GM12878 (cell line): ENCODE measurements at regions not wholly inside any gene's neighbourhood (a gene's known extent, or its start where the extent isn't known, plus 50 kb on each side); places are given as distances from the start of the nearest gene placed in this dataset.

Experiments used
- BRCA1 ChIP-seq: IDR thresholded peaks from 2 replicates; pipeline ENCODE4 v1.6.1; 2011; ENCODE audit warnings: low read depth, low read length, improper control_type of control experiment
- DPF2 ChIP-seq: fragments of 450-650 bp; IDR thresholded peaks from 2 replicates; pipeline ENCODE4 v1.6.1; 2017; ENCODE audit warnings: mild to moderate bottlenecking
- EGR1 ChIP-seq, 2 experiments: IDR thresholded peaks; 1 replicate in 1 of 2; 2 replicates in 1 of 2; pipeline ENCODE4 v1.6.1; 2011 to 2012; ENCODE audit warnings: low read depth in 2 of 2, low read length in 2 of 2, borderline replicate concordance in 1 of 2, mild to moderate bottlenecking in 1 of 2, moderate library complexity in 1 of 2
- EZH2 ChIP-seq: IDR thresholded peaks from 2 replicates; pipeline ENCODE4 v1.6.1; 2012; ENCODE audit warnings: low read depth, mild to moderate bottlenecking, control low read depth, inconsistent platforms, low read length, borderline replicate concordance; ENCODE audit not compliant: control insufficient read depth
- FOXM1 ChIP-seq: IDR thresholded peaks from 2 replicates; pipeline ENCODE4 v1.6.1; 2012; ENCODE audit warnings: low read depth, mild to moderate bottlenecking, inconsistent platforms, low read length, moderate library complexity
- NFIC ChIP-seq: IDR thresholded peaks from 2 replicates; pipeline ENCODE4 v1.6.1; 2012; ENCODE audit warnings: low read depth, mild to moderate bottlenecking, inconsistent platforms, low read length, moderate library complexity
- NR2F1 ChIP-seq: fragments of 450-650 bp; conservative IDR thresholded peaks from 2 replicates; pipeline ENCODE4 v1.6.1; 2017; ENCODE audit warnings: mild to moderate bottlenecking
- POLR2A ChIP-seq: IDR thresholded peaks from 2 replicates; pipeline ENCODE4 v1.6.1; 2011; ENCODE audit warnings: low read depth, mild to moderate bottlenecking, low read length
- SIN3A ChIP-seq: IDR thresholded peaks from 2 replicates; pipeline ENCODE4 v1.6.1; 2012; ENCODE audit warnings: low read depth, low read length, improper control_type of control experiment
- SMAD5 ChIP-seq: IDR thresholded peaks from 2 replicates; pipeline ENCODE4 v1.6.1; 2016; ENCODE audit warnings: antibody characterized with exemption, low read depth
- TF ChIP-seq, protein P1 (sequence below), 3 experiments: IDR thresholded peaks in 2 of 3; conservative IDR thresholded peaks in 1 of 3; 2 replicates each; pipeline ENCODE4 v1.5.1; 2011; ENCODE audit warnings: low read depth in 3 of 3, low read length in 3 of 3, mild to moderate bottlenecking in 3 of 3, control low read depth in 2 of 3, moderate library complexity in 2 of 3, inconsistent platforms in 1 of 3, mixed read lengths in 1 of 3; ENCODE audit not compliant: control insufficient read depth in 2 of 3, insufficient read depth in 1 of 3; ENCODE audit errors: extremely low read depth in 1 of 3
- TF ChIP-seq, protein P2 (sequence below): IDR thresholded peaks from 2 replicates; pipeline ENCODE4 v1.6.1; 2011; ENCODE audit warnings: borderline replicate concordance, low read depth, mild to moderate bottlenecking, moderate library complexity, mixed read lengths, low read length; ENCODE audit not compliant: insufficient read depth; ENCODE audit errors: extremely low read length

DNA sequence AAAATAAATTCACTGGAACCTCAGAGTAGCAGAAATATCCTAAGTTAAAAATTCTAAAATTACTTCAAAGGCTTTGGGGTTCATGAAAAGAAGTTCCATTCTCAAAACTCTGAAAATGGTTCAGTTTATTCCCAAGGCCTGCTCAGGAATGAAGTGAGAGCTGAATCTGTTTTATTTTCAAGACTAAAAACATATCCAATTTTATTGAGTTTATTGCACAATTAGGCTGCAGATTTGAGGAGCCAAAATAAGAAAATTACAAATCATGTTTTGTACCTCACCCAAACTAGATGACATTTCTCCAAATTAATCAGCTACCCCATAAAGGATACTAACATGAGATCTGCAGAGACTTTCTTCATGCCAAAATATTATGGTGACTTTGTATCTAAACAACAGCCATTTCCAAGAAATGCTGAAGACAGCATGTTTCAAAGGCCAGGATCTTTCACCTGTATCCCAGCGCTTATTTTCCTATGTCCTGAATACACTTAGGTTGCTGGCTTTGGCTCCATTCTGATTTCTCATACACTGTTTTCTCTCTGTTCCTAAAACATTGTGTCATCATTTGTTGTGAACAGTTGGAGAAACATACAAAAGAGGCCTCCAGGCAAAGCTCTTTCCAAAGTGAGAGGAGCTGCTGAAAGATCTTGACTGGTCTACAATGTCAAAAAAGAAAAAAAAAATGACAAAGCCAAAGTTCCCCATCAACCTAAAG is 85.7 kb upstream of the F13A1 start:
- no peak for TF ChIP-seq POLR2A
- TF ChIP-seq, protein P1, sequence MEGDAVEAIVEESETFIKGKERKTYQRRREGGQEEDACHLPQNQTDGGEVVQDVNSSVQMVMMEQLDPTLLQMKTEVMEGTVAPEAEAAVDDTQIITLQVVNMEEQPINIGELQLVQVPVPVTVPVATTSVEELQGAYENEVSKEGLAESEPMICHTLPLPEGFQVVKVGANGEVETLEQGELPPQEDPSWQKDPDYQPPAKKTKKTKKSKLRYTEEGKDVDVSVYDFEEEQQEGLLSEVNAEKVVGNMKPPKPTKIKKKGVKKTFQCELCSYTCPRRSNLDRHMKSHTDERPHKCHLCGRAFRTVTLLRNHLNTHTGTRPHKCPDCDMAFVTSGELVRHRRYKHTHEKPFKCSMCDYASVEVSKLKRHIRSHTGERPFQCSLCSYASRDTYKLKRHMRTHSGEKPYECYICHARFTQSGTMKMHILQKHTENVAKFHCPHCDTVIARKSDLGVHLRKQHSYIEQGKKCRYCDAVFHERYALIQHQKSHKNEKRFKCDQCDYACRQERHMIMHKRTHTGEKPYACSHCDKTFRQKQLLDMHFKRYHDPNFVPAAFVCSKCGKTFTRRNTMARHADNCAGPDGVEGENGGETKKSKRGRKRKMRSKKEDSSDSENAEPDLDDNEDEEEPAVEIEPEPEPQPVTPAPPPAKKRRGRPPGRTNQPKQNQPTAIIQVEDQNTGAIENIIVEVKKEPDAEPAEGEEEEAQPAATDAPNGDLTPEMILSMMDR (IDR thresholded peaks at IDR 0.05 in 2 of 3, conservative IDR thresholded peaks at IDR 0.05 in 1 of 3; ENCODE audit: control insufficient read depth in 2 of 3, extremely low read depth in 1 of 3, insufficient read depth in 1 of 3, low read depth in 3 of 3, low read length in 3 of 3), result no peak
- TF ChIP-seq EGR1 (IDR thresholded peaks at IDR 0.05; ENCODE audit: borderline replicate concordance in 1 of 2, low read depth in 2 of 2, low read length in 2 of 2), result no peak
- TF ChIP-seq NR2F1, result no peak
- no peak for TF ChIP-seq NFIC
- TF ChIP-seq DPF2, result no peak
- TF ChIP-seq SIN3A, result no peak
- no peak for TF ChIP-seq SMAD5
- no peak for TF ChIP-seq EZH2
- TF ChIP-seq, protein P2, sequence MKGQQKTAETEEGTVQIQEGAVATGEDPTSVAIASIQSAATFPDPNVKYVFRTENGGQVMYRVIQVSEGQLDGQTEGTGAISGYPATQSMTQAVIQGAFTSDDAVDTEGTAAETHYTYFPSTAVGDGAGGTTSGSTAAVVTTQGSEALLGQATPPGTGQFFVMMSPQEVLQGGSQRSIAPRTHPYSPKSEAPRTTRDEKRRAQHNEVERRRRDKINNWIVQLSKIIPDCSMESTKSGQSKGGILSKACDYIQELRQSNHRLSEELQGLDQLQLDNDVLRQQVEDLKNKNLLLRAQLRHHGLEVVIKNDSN, result no peak
- no peak for TF ChIP-seq FOXM1
- no peak for TF ChIP-seq BRCA1
